HCT116 (cell line): ENCODE measurements at regions not wholly inside any gene's neighbourhood (a gene's known extent, or its start where the extent isn't known, plus 50 kb on each side); places are given as distances from the start of the nearest gene placed in this dataset.

Source experiments
- EZH2phosphoT487 ChIP-seq: fragments of 200-600 bp; IDR thresholded peaks from 2 replicates; pipeline ENCODE4 v1.6.1; 2018; ENCODE audit warnings: antibody characterized with exemption, borderline replicate concordance
- FOSL1 ChIP-seq: IDR thresholded peaks from 2 replicates; pipeline ENCODE4 v1.6.1; 2012; ENCODE audit warnings: low read depth
- RAD21 ChIP-seq: IDR thresholded peaks from 2 replicates; pipeline ENCODE4 v1.6.1; 2012; ENCODE audit warnings: low read depth, mild to moderate bottlenecking
- SP1 ChIP-seq: IDR thresholded peaks from 2 replicates; pipeline ENCODE4 v1.6.1; 2012; ENCODE audit warnings: low read depth
- ZNF274 ChIP-seq: fragments of 200-500 bp; sonication (Bioruptor generic); IDR thresholded peaks from 2 replicates; pipeline ENCODE4 v1.6.1; 2014; ENCODE audit warnings: mild to moderate bottlenecking, low read depth, low read length, inconsistent platforms
- TF ChIP-seq, protein P1 (sequence below): IDR thresholded peaks from 2 replicates; pipeline ENCODE4 v1.6.1; 2012; ENCODE audit warnings: low read depth
- TF ChIP-seq, protein P2 (sequence below), 3 experiments: fragments of 200-600 bp in 1 of 3; sonication (generic) in 1 of 3; IDR thresholded peaks in 2 of 3; conservative IDR thresholded peaks in 1 of 3; 2 replicates each; pipeline ENCODE4 v1.5.1; 2012 to 2017; ENCODE audit warnings: low read depth in 2 of 3, low read length in 2 of 3, antibody characterized with exemption in 1 of 3, borderline replicate concordance in 1 of 3, control low read depth in 1 of 3, mild to moderate bottlenecking in 1 of 3, mixed read lengths in 1 of 3, mixed run types in 1 of 3, moderate library complexity in 1 of 3; ENCODE audit not compliant: insufficient read depth in 1 of 3

DNA sequence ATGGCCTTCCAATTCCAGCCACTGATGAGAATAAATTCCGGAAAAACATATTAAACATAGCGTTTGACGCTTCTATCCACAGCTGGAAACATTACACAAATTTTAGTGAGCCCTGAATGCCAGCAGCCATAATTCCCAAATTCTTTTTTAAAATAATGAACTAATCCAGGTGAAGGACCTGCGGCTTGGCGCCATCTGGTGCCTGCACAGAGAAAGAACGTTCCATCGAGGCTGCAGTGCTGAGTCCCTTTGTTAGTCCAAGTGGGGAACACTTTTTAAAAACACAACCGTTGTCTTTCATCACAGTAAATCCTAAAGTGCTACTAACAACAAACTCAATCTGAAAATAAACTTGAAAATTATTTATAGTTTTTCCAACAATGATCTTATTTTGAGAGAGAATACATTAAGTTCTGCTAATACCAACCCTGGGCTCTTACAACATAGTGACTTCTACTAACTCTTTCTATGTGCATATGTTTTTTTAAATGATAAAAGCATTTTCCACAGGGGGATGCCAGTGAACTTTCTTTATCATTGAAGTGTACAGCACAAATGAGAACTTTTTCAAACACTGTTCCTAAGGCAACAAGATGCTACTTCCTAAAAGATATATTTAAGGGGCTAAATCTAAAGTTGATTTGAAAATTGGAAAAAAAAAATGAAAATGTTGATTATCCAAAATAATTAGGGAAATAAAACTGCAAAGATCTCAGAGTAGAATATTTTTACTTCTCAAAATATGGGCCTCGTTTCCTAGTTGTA, 166.9 kb upstream of the RNF32 start (continued):
- TF ChIP-seq, protein P1, sequence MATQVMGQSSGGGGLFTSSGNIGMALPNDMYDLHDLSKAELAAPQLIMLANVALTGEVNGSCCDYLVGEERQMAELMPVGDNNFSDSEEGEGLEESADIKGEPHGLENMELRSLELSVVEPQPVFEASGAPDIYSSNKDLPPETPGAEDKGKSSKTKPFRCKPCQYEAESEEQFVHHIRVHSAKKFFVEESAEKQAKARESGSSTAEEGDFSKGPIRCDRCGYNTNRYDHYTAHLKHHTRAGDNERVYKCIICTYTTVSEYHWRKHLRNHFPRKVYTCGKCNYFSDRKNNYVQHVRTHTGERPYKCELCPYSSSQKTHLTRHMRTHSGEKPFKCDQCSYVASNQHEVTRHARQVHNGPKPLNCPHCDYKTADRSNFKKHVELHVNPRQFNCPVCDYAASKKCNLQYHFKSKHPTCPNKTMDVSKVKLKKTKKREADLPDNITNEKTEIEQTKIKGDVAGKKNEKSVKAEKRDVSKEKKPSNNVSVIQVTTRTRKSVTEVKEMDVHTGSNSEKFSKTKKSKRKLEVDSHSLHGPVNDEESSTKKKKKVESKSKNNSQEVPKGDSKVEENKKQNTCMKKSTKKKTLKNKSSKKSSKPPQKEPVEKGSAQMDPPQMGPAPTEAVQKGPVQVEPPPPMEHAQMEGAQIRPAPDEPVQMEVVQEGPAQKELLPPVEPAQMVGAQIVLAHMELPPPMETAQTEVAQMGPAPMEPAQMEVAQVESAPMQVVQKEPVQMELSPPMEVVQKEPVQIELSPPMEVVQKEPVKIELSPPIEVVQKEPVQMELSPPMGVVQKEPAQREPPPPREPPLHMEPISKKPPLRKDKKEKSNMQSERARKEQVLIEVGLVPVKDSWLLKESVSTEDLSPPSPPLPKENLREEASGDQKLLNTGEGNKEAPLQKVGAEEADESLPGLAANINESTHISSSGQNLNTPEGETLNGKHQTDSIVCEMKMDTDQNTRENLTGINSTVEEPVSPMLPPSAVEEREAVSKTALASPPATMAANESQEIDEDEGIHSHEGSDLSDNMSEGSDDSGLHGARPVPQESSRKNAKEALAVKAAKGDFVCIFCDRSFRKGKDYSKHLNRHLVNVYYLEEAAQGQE: no peak
- TF ChIP-seq EZH2phosphoT487 (no peak), ZNF274 (no peak), SP1 (no peak), FOSL1 (no peak), RAD21 (peak; percentile 91)
- TF ChIP-seq, protein P2, sequence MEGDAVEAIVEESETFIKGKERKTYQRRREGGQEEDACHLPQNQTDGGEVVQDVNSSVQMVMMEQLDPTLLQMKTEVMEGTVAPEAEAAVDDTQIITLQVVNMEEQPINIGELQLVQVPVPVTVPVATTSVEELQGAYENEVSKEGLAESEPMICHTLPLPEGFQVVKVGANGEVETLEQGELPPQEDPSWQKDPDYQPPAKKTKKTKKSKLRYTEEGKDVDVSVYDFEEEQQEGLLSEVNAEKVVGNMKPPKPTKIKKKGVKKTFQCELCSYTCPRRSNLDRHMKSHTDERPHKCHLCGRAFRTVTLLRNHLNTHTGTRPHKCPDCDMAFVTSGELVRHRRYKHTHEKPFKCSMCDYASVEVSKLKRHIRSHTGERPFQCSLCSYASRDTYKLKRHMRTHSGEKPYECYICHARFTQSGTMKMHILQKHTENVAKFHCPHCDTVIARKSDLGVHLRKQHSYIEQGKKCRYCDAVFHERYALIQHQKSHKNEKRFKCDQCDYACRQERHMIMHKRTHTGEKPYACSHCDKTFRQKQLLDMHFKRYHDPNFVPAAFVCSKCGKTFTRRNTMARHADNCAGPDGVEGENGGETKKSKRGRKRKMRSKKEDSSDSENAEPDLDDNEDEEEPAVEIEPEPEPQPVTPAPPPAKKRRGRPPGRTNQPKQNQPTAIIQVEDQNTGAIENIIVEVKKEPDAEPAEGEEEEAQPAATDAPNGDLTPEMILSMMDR (IDR thresholded peaks at IDR 0.05 in 2 of 3, conservative IDR thresholded peaks at IDR 0.05 in 1 of 3; ENCODE audit: borderline replicate concordance in 1 of 3, insufficient read depth in 1 of 3, low read depth in 2 of 3, low read length in 2 of 3): peak; percentile 85 to 90 (median 87)
- TF ChIP-seq, all 23 proteins: peak for 3
